ENCODE measurements at regions not wholly inside any gene's neighbourhood (a gene's known extent, or its start where the extent isn't known, plus 50 kb on each side); places are given as distances from the start of the nearest gene placed in this dataset.

DNA sequence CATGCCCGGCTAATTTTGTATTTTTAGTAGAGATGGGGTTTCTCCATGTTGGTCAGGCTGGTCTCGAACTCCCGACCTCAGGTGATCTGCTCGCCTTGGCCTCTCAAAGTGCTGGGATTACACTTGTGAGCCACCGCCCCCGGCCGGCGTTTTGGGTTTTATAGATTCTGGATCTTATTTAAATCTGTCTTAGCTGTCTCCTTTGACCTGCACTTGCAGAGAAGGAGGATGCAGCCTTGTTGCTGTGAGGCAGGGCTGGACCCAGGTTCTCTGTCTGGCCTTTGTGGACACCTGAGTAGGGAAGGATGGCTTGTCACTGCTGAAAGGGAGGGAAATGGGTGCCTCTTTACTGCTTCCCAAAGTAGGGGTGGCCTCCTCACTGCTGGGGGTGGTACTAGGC is 83.0 kb upstream of the HS6ST1 start:
- TF ChIP-seq, protein P1, sequence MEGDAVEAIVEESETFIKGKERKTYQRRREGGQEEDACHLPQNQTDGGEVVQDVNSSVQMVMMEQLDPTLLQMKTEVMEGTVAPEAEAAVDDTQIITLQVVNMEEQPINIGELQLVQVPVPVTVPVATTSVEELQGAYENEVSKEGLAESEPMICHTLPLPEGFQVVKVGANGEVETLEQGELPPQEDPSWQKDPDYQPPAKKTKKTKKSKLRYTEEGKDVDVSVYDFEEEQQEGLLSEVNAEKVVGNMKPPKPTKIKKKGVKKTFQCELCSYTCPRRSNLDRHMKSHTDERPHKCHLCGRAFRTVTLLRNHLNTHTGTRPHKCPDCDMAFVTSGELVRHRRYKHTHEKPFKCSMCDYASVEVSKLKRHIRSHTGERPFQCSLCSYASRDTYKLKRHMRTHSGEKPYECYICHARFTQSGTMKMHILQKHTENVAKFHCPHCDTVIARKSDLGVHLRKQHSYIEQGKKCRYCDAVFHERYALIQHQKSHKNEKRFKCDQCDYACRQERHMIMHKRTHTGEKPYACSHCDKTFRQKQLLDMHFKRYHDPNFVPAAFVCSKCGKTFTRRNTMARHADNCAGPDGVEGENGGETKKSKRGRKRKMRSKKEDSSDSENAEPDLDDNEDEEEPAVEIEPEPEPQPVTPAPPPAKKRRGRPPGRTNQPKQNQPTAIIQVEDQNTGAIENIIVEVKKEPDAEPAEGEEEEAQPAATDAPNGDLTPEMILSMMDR (IDR thresholded peaks at IDR 0.05; ENCODE audit: insufficient read depth in 1 of 2, low read depth in 1 of 2, low read length in 1 of 2, severe bottlenecking in 1 of 2, unreplicated experiment in 1 of 2): no peak
- CTCF ChIA-PET: no interaction called here
- no peak overlapping the region for H3K27ac Mint-ChIP-seq (ENCODE audit: unreplicated experiment)

GRCh38 chr2:128402911-128403670 is 84.4 kb upstream of the HS6ST1 start:
- Mint-ChIP-seq H3K4me1 (ENCODE audit: low read depth, unreplicated experiment) (no peaks in the 10 kb centered on the region), H3K9me3 (ENCODE audit: unreplicated experiment) (no peaks in the 10 kb centered on the region), H3K27me3 (ENCODE audit: insufficient read depth, unreplicated experiment) (no peaks in the 10 kb centered on the region), H3K4me3 (ENCODE audit: unreplicated experiment) (no peak overlapping the region), H3K27ac (ENCODE audit: unreplicated experiment) (no peak overlapping the region), H3K36me3 (ENCODE audit: insufficient read depth, unreplicated experiment) (no peaks in the 10 kb centered on the region)
- no peaks in the 10 kb centered on the region for H3K9me3 ChIP-seq
- intact Hi-C loops (cut with micrococcal nuclease; ENCODE audit: unreplicated experiment): no loop called here
- no TSS peak for BruUV-seq (replicated peaks)
- POLR2A ChIA-PET: no interaction called here
- H3K4me1 ChIP-seq: no peaks in the 10 kb centered on the region
- H3K27me3 ChIP-seq (replicated peaks; ENCODE audit: control insufficient read depth, insufficient read depth, low read length): no peaks in the 10 kb centered on the region
- CTCF ChIA-PET: no interaction called here
- H3K36me3 ChIP-seq (ENCODE audit: control insufficient read depth, insufficient read depth, low read length): no peaks in the 10 kb centered on the region
- no peak overlapping the region for H3K4me3 ChIP-seq (ENCODE audit: low read depth, low read length)
- DNase-seq: no peak
- TF ChIP-seq, protein P1 (IDR thresholded peaks at IDR 0.05; ENCODE audit: insufficient read depth in 1 of 2, low read depth in 1 of 2, low read length in 1 of 2, severe bottlenecking in 1 of 2, unreplicated experiment in 1 of 2): no peak

More for the DNA sequence above, 83.0 kb upstream of the HS6ST1 start:
- Mint-ChIP-seq H3K27me3 (ENCODE audit: insufficient read depth, unreplicated experiment) (no peaks in the 10 kb centered on the region), H3K9me3 (ENCODE audit: unreplicated experiment) (no peaks in the 10 kb centered on the region), H3K4me3 (ENCODE audit: unreplicated experiment) (no peak overlapping the region), H3K4me1 (ENCODE audit: low read depth, unreplicated experiment) (no peaks in the 10 kb centered on the region), H3K36me3 (ENCODE audit: insufficient read depth, unreplicated experiment) (no peaks in the 10 kb centered on the region)
- BruUV-seq (replicated peaks): no TSS peak
- no peaks in the 10 kb centered on the region for H3K36me3 ChIP-seq (ENCODE audit: control insufficient read depth, insufficient read depth, low read length)
- intact Hi-C loops (cut with micrococcal nuclease; ENCODE audit: unreplicated experiment): no loop called here
- POLR2A ChIA-PET: no interaction called here
- DNase-seq: no peak
- H3K9me3 ChIP-seq: no peaks in the 10 kb centered on the region
- no peak overlapping the region for H3K4me3 ChIP-seq (ENCODE audit: low read depth, low read length)
- H3K4me1 ChIP-seq: no peaks in the 10 kb centered on the region
- H3K27me3 ChIP-seq (replicated peaks; ENCODE audit: control insufficient read depth, insufficient read depth, low read length): no peaks in the 10 kb centered on the region

GRCh38 chr2:128403814-128404708 is 85.4 kb upstream of the HS6ST1 start:
- H3K27ac Mint-ChIP-seq (ENCODE audit: unreplicated experiment): no peak overlapping the region
- H3K27me3 ChIP-seq (replicated peaks; ENCODE audit: control insufficient read depth, insufficient read depth, low read length): no peaks in the 10 kb centered on the region
- ChIA-PET CTCF (interaction anchor here (0.6 kb wide), 1 partner anchor 306 kb away, joined by 3 read pairs; no protein-coding TSS in a partner anchor), POLR2A (no interaction called here)
- no peaks in the 10 kb centered on the region for H3K9me3 Mint-ChIP-seq (ENCODE audit: unreplicated experiment)
- H3K4me1 ChIP-seq: no peaks in the 10 kb centered on the region
- DNase-seq: no peak
- no peaks in the 10 kb centered on the region for H3K36me3 Mint-ChIP-seq (ENCODE audit: insufficient read depth, unreplicated experiment)
- no peaks in the 10 kb centered on the region for H3K36me3 ChIP-seq (ENCODE audit: control insufficient read depth, insufficient read depth, low read length)
- H3K9me3 ChIP-seq: no peaks in the 10 kb centered on the region
- intact Hi-C loops (cut with micrococcal nuclease; ENCODE audit: unreplicated experiment): no loop called here
- H3K4me1 Mint-ChIP-seq (ENCODE audit: low read depth, unreplicated experiment): no peaks in the 10 kb centered on the region
- BruUV-seq (replicated peaks): no TSS peak
- H3K27me3 Mint-ChIP-seq (ENCODE audit: insufficient read depth, unreplicated experiment): no peaks in the 10 kb centered on the region
- H3K4me3 ChIP-seq (ENCODE audit: low read depth, low read length): no peak overlapping the region
- TF ChIP-seq, protein P1 (IDR thresholded peaks at IDR 0.05; ENCODE audit: insufficient read depth in 1 of 2, low read depth in 1 of 2, low read length in 1 of 2, severe bottlenecking in 1 of 2, unreplicated experiment in 1 of 2): no peak
- H3K4me3 Mint-ChIP-seq (ENCODE audit: unreplicated experiment): no peak overlapping the region

All from Caco-2 (cell line).